ENCODE measurements at regions not wholly inside any gene's neighbourhood (a gene's known extent, or its start where the extent isn't known, plus 50 kb on each side); places are given as distances from the start of the nearest gene placed in this dataset.

GRCh38 chr2:133947057-133947456, 306.8 kb upstream of the MGAT5 start:
- H3K36me3 Mint-ChIP-seq (ENCODE audit: insufficient read depth in 1 of 3, low read depth in 3 of 3), result no peaks in the 10 kb centered on the region
- no peak overlapping the region for H2AK5ac ChIP-seq (ENCODE audit: insufficient read length, low read length)
- no peaks in the 10 kb centered on the region for H3K79me2 ChIP-seq (ENCODE audit: insufficient read depth, low read length)
- H3K27me3 Mint-ChIP-seq (ENCODE audit: low read depth), result no peaks in the 10 kb centered on the region
- no peak overlapping the region for H4K91ac ChIP-seq (ENCODE audit: insufficient read length, low read depth, low read length)
- H3K4me1 Mint-ChIP-seq, result peaks cover 0 to under 1% of the 10 kb centered on the region in 2 experiments; a peak in 1 of 4 replicates
- H3K9me3 Mint-ChIP-seq, result no peaks in the 10 kb centered on the region; a peak in 1 of 5 replicates
- H3K79me1 ChIP-seq (ENCODE audit: insufficient read depth, low read depth, low read length, poor library complexity, severe bottlenecking), result no peaks in the 10 kb centered on the region
- H3K56ac ChIP-seq (ENCODE audit: insufficient read length, low read depth, low read length), result no peak overlapping the region
- H2AFZ ChIP-seq (ENCODE audit: low read length), result no peak overlapping the region
- no peaks in the 10 kb centered on the region for H3K23me2 ChIP-seq (ENCODE audit: insufficient read length, low read depth, low read length, poor library complexity, severe bottlenecking)
- no peak overlapping the region for H2BK120ac ChIP-seq (ENCODE audit: low read depth, low read length, poor library complexity, severe bottlenecking)
- no peaks in the 10 kb centered on the region for H4K20me1 ChIP-seq (ENCODE audit: control insufficient read depth, insufficient read depth, insufficient read length)
- no peak overlapping the region for H3K14ac ChIP-seq (ENCODE audit: insufficient read depth, low read length)
- H3K4me1 ChIP-seq (ENCODE audit: insufficient read depth, low read length), result no peaks in the 10 kb centered on the region
- no peak overlapping the region for H3K4ac ChIP-seq (ENCODE audit: low read depth, low read length)
- H3K27ac Mint-ChIP-seq, result no peak overlapping the region
- no peak overlapping the region for H4K5ac ChIP-seq (ENCODE audit: insufficient read length, low read depth, low read length)
- H2BK15ac ChIP-seq (ENCODE audit: low read depth, low read length), result no peak overlapping the region
- no peak overlapping the region for H4K8ac ChIP-seq (replicated peaks; ENCODE audit: insufficient read length, low read depth, low read length)
- DNase-seq, result no peak
- H2BK12ac ChIP-seq (ENCODE audit: insufficient read length, low read depth, low read length), result no peak overlapping the region
- no peak overlapping the region for H3K23ac ChIP-seq (ENCODE audit: insufficient read length, low read depth, low read length)
- no peak overlapping the region for H3K4me3 Mint-ChIP-seq
- H3K27ac ChIP-seq (ENCODE audit: insufficient read length, low read depth, low read length), result no peak overlapping the region
- TF ChIP-seq CTCF (conservative IDR thresholded peaks at IDR 0.05), result no peak
- H2BK20ac ChIP-seq (ENCODE audit: low read depth, low read length, poor library complexity, severe bottlenecking), result no peak overlapping the region
- no peak overlapping the region for H3K9ac ChIP-seq (ENCODE audit: extremely low read depth, insufficient read length, low read length)
- WGBS (ENCODE audit: extremely low coverage, insufficient read length, low lambda C conversion rate), result no CpG with 5 or more reads among the region's 1 CpG
- H3K27me3 ChIP-seq (ENCODE audit: insufficient read depth, low read length), result no peaks in the 10 kb centered on the region
- H2BK5ac ChIP-seq (ENCODE audit: insufficient read length, low read length), result no peak overlapping the region
- no peak overlapping the region for H3T11ph ChIP-seq (ENCODE audit: low read length)
- H3K9me3 ChIP-seq (ENCODE audit: control insufficient read depth, low read depth, low read length), result no peaks in the 10 kb centered on the region
- H3K18ac ChIP-seq (ENCODE audit: insufficient read length, low read depth, low read length), result no peak overlapping the region
- no peak overlapping the region for H3K4me2 ChIP-seq (ENCODE audit: insufficient read depth, insufficient read length, low read length)
